GM18519 (cell line): ENCODE measurements at regions not wholly inside any gene's neighbourhood (a gene's known extent, or its start where the extent isn't known, plus 50 kb on each side); places are given as distances from the start of the nearest gene placed in this dataset.

Experiments
- ATAC-seq: cut with Tn5 transposase; IDR thresholded peaks from one replicate; pipeline ENCODE4 v1.9.1; 2021; ENCODE audit warnings: mild to moderate bottlenecking, moderate library complexity; ENCODE audit not compliant: unreplicated experiment, low FRiP score

- no peak for ATAC-seq
Measured at GRCh38 chr9:17019398-17019797, 115.4 kb upstream of the CNTLN start.

- no peak for ATAC-seq
Measured at GRCh38 chr9:17018540-17019196, 116.2 kb upstream of the CNTLN start.

DNA sequence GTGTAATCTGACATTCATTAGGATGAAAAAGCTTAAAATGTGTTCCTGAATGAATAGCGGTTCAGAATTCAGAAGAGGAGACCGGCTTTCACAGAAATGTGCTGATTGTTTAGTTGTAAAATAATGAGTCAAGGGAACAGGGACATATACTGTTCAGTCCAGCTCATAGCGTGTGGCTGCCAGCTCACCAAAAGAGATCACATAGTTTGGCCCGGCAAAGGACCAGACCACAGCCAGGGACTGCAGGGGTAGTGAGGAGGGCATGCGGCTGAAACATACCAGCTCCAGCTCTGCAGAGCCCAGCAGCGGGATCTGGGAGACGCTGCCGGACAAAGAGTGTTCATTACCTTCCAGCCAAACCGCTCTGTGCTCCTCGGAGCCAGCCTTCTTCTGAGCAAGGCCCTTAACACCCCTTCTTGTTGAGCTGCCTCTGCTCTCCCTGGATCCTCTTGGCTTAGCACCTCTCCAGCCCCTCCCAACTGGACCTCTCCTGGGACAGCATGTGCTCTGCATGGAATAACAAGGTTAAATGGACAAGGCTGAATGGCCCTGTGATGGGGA lies 116.8 kb upstream of the CNTLN start:
- no peak for ATAC-seq

DNA sequence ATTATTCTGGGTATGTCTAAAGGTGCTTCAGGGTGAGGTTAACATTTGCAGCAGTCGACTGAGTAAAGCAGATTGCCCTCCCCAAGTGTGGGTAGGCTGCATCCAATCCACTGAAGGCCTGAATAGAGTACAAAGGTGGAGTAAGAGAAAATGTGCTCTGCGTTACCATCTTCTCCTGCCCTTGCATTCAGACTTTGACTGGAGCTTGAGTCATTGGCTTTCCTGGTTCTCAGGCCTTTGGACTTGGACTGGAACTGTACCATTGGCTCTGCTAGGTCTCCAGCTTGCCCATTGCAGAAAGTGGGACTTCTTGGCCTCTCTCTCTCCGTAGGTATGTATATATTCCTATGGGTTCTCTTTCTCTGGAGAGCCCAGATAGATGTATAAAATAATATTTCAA lies 120.9 kb upstream of the CNTLN start:
- no peak for ATAC-seq

DNA sequence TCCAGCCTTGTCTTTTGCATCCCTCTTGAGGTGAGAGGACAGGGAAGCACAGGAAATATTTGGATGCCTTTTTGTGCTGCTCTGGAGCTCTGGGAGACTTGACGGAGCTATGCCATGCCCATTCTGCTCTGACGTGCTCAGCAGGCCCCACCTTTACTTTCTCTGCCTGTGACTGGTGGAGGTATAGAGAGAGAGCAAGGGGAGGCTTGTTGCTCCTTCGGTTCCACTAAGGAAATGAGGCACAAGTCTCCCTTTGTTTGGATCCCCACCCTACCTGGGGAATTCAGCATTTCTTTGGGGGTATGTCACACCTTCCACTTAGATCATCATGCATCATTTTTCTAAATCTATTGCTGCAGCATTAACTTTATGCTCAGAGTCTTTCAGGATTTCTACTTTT lies 121.8 kb upstream of the CNTLN start:
- ATAC-seq = no peak

- no peak for ATAC-seq
Measured at GRCh38 chr9:17011880-17012279, 123.0 kb upstream of the CNTLN start.

- no peak for ATAC-seq
Measured at GRCh38 chr9:17009071-17009470, 125.8 kb upstream of the CNTLN start.

- no peak for ATAC-seq
Measured at GRCh38 chr9:17005056-17005823, 129.6 kb upstream of the CNTLN start.

GRCh38 chr9:17004500-17004899 lies 130.3 kb upstream of the CNTLN start:
- no peak for ATAC-seq

DNA sequence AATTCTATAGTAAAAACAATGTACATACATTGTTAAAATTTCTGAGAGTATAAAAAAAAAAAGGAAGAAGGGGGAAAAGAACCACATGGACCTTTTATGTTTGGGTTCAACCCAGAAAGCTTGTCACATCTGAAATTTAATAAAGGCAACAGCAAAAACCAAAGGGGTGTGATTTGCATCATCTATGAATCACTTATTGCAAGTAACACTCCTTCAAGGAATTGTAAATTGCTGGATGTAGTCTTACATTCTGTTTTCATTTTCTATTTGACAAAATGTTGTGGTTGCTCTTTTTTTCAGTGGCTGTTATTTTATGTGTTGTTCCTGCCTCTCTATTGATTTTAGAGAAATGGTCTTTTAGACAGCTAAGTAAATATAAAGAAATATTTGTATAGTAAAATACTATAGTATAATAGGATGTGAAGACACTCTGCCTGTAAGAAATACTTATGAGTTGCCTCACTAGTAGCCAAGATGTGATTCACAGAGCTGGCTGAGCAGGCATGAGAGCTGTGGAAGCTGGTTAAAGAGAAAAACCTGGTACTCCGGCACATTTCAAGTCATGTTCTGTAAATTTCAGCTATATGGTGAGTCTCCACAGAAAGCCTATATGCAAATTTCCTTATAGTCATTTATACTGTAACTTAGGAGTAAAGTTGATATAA lies 131.1 kb upstream of the CNTLN start:
- ATAC-seq = no peak

- ATAC-seq = no peak
Measured at GRCh38 chr9:16996901-16997491, 126.5 kb upstream of the BNC2 start.

GRCh38 chr9:16992138-16992537 lies 121.7 kb upstream of the BNC2 start:
- no peak for ATAC-seq

DNA sequence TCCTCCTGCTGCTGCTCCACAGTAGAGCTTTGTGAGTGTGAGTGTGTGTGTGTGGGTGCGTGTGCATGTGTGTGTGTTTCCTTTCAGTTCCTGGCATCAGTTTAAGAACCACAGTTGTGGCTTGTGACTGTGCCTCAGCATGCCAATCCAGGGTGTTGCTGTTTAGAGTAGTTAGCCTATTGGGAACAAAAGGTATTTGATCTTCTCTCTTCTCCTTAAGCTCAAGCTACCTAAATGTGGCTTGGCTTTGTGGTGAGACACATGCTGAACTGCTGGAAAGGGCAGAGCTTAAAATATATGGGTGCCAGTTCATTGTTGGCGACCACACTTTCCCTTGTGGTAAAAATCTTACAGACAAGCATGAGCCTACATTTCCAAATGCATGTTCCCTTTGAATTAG lies 116.6 kb upstream of the BNC2 start:
- no peak for ATAC-seq

DNA sequence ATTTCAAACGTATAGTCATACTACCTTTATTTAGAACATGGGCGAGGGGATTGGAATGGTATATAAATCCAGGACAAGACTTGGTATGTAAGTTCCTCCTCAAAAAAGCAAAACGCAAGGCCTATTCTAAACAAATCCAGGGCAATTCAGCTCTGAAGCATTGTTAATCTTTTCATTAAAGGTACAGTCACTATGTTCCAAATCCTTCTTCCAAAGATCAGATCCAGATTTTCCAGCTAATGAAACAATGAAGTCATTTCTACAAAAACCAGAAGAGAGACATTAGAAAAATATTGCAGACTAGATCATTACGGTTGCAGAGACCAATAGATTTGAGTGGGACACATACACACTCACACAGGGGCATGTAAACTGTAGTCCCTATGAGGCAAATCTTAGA lies 116.1 kb upstream of the BNC2 start:
- ATAC-seq = no peak

GRCh38 chr9:16985559-16986348 lies 115.3 kb upstream of the BNC2 start:
- no peak for ATAC-seq

DNA sequence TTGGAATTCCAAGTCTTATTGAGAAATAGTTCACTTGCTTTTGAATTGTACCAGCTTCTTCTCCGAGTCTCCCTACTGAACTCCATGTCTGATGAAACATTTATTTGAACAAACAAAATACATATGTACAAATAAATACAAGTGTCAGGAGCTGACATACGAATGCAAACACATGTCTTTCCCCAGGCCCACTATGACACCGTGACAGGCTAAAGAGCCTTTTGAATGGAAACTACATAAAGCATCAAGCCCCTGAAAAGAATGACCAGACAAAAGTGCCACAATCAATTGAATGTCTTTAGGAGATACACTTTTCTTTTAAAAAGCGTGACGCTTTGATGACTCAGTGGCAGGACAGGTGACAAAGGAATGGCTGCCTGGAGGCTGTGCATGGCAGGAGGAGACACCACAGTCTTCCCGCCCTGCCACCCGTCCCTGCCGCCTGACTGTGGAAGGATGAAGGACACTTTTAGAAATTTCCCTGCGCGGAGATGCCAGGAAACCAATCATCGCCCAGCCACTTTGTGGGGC lies 112.4 kb upstream of the BNC2 start:
- no peak for ATAC-seq

DNA sequence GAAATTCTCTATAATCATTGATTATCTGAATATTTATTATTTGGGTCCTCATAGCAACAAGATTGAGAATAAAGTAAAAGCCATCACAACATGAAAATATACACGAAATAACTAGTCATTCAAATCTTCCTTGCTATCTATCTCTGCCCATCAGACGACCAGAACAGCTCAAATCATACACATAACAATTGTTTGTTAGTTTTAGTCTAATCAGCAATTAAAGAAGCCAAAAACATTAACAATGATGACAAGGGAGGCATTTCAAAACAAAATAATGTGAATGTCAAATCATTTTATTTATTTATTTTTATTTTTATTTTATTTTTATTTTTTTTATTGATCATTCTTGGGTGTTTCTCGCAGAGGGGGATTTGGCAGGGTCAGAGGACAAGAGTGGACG lies 106.0 kb upstream of the BNC2 start:
- ATAC-seq = no peak

- ATAC-seq = no peak
Measured at GRCh38 chr9:16974436-16974835, 104.0 kb upstream of the BNC2 start.

DNA sequence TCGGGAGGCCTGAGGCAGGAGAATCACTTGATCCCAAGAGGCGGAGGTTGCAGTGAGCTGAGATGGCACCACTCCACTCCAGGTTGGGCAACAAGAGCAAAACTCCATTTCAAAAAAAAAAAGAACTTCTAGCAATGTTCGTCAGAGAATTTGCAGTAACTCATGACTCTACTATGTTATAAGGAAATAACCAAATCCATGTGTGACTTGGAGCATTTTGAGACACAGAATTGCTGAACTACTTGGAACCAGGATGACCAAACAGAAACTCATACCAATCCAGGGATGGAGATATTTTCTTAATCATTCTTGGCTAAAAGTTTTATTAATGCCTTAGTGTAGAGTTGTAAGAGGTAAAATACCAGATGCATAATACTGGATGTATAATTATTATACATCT lies 99.9 kb upstream of the BNC2 start:
- no peak for ATAC-seq

DNA sequence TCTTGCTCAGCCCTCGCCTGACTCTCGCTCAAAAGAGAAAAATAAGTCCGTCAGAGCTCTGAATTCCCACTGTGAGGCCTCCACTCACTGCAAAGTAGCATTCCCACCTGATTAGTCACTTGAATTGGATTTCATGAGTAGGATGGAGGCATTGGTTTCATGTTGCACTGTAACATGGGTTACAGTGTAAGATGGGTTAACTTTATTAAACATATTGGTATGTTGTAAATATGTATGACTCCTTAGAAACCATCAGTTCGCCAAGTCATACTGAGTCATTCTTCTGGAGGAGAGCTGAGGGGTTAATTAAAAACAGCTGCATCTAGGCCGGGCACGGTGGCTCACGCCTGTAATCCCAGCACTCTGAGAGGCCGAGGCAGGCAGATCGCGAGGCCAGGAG lies 93.8 kb upstream of the BNC2 start:
- no peak for ATAC-seq
